CD14-positive monocyte (primary cell): ENCODE measurements at regions not wholly inside any gene's neighbourhood (a gene's known extent, or its start where the extent isn't known, plus 50 kb on each side); places are given as distances from the start of the nearest gene placed in this dataset.

ENCODE experiments used
- DNase-seq, 3 donors: peaks; one replicate each; pipeline ENCODE4 v3.0.0-alpha.2; 2011 to 2022
- H2AFZ ChIP-seq: 2 replicates; pipeline ENCODE4 v1.6.0; 2012; ENCODE audit warnings: mild to moderate bottlenecking, low read depth, low read length, inconsistent platforms; ENCODE audit not compliant: insufficient read depth, poor library complexity, severe bottlenecking
- H3K27ac ChIP-seq, 2 donors: 1 replicate in 1 of 2; 2 replicates in 1 of 2; pipeline ENCODE4 v1.5.1; 2012 to 2013; ENCODE audit warnings: low read length in 2 of 2, control low read depth in 1 of 2, inconsistent platforms in 1 of 2, low read depth in 1 of 2, mild to moderate bottlenecking in 1 of 2
- H3K27me3 ChIP-seq, 2 donors: one replicate each; pipeline versions ENCODE4 v1.6.0 to v1.6.1; 2011 to 2013; ENCODE audit warnings: low read length in 2 of 2; ENCODE audit not compliant: control insufficient read depth in 2 of 2, insufficient read depth in 2 of 2
- H3K36me3 ChIP-seq, 2 donors: replicated peaks in 1 of 2; 1 replicate in 1 of 2; 2 replicates in 1 of 2; pipeline versions ENCODE4 v1.5.1 to v1.6.1; 2012 to 2013; ENCODE audit warnings: low read length in 2 of 2, control low read depth in 1 of 2, inconsistent platforms in 1 of 2, mild to moderate bottlenecking in 1 of 2; ENCODE audit not compliant: insufficient read depth in 2 of 2, control insufficient read depth in 1 of 2
- H3K4me1 ChIP-seq, 2 donors: 1 replicate in 1 of 2; 2 replicates in 1 of 2; pipeline versions ENCODE4 v1.5.1 to v1.6.1; 2012 to 2013; ENCODE audit warnings: low read length in 2 of 2, control low read depth in 1 of 2, inconsistent platforms in 1 of 2, mild to moderate bottlenecking in 1 of 2, moderate library complexity in 1 of 2; ENCODE audit not compliant: insufficient read depth in 2 of 2, control insufficient read depth in 1 of 2
- H3K4me2 ChIP-seq: replicated peaks from 2 replicates; pipeline ENCODE3; 2012; ENCODE audit warnings: low read length, moderate library complexity, mild to moderate bottlenecking; ENCODE audit not compliant: poor library complexity, severe bottlenecking; ENCODE audit errors: extremely low read depth
- H3K4me3 ChIP-seq, 3 experiments: fragments of 200-600 bp in 1 of 3; sonication (generic) in 1 of 3; replicated peaks in 1 of 3; 1 replicate in 2 of 3; 2 replicates in 1 of 3; pipeline ENCODE4 v1.5.1; 2011 to 2013; ENCODE audit warnings: low read length in 3 of 3, mild to moderate bottlenecking in 3 of 3, control low read depth in 2 of 3, low read depth in 2 of 3, inconsistent platforms in 1 of 3, moderate library complexity in 1 of 3
- H3K79me2 ChIP-seq: 2 replicates; pipeline ENCODE4 v1.6.0; 2012; ENCODE audit warnings: mild to moderate bottlenecking, control low read depth, inconsistent platforms, low read length, moderate library complexity; ENCODE audit not compliant: insufficient read depth
- H3K9ac ChIP-seq: 2 replicates; pipeline ENCODE4 v1.6.0; 2017; ENCODE audit warnings: low read length, mild to moderate bottlenecking; ENCODE audit not compliant: insufficient read depth, poor library complexity, severe bottlenecking
- H3K9me3 ChIP-seq, 2 donors: replicated peaks in 1 of 2; 1 replicate in 1 of 2; 2 replicates in 1 of 2; pipeline versions ENCODE4 v1.5.1 to v1.6.1; 2012 to 2013; ENCODE audit warnings: low read length in 2 of 2, control low read depth in 1 of 2; ENCODE audit not compliant: control insufficient read depth in 1 of 2, insufficient read depth in 1 of 2
- H4K20me1 ChIP-seq: 2 replicates; pipeline ENCODE4 v1.6.0; 2012; ENCODE audit warnings: mild to moderate bottlenecking, low read length, control low read depth, moderate library complexity; ENCODE audit not compliant: insufficient read depth
- H3K27ac Mint-ChIP-seq, 7 donors: one replicate each; pipeline ENCODE4 v1.8.0; 2020; ENCODE audit warnings: mild to moderate bottlenecking in 7 of 7, mixed read lengths in 7 of 7, moderate library complexity in 6 of 7, inconsistent platforms in 2 of 7
- H3K27me3 Mint-ChIP-seq, 3 donors: one replicate each; pipeline ENCODE4 v1.8.0; 2021 to 2022; ENCODE audit warnings: low read depth in 3 of 3, mild to moderate bottlenecking in 3 of 3, mixed read lengths in 3 of 3, moderate library complexity in 3 of 3, inconsistent platforms in 1 of 3
- H3K36me3 Mint-ChIP-seq, 2 donors: one replicate each; pipeline ENCODE4 v1.8.0; 2020; ENCODE audit warnings: mixed read lengths in 2 of 2, inconsistent platforms in 1 of 2, mild to moderate bottlenecking in 1 of 2
- H3K4me1 Mint-ChIP-seq: one replicate; pipeline ENCODE4 v1.8.0; 2020; ENCODE audit warnings: mild to moderate bottlenecking, mixed read lengths
- H3K4me3 Mint-ChIP-seq, 2 donors: one replicate each; pipeline ENCODE4 v1.8.0; 2020; ENCODE audit warnings: mild to moderate bottlenecking in 2 of 2, mixed read lengths in 2 of 2, moderate library complexity in 1 of 2
- H3K9me3 Mint-ChIP-seq, 7 donors: one replicate each; pipeline ENCODE4 v1.8.0; 2020 to 2022; ENCODE audit warnings: mixed read lengths in 7 of 7, mild to moderate bottlenecking in 6 of 7, moderate library complexity in 6 of 7, inconsistent platforms in 2 of 7
- CTCF ChIP-seq: fragments of 200-600 bp; IDR thresholded peaks from one replicate; pipeline ENCODE4 v1.8.0; 2022; ENCODE audit warnings: antibody characterized with exemption, mild to moderate bottlenecking
- WGBS: methylation state at CpG from one replicate; pipeline ENCODE4 v1.1.5; 2013; ENCODE audit warnings: missing lambda C conversion rate; ENCODE audit not compliant: insufficient coverage; 5-methylcytosine and 5-hydroxymethylcytosine counted together
- intact Hi-C, 2 donors: fragments of 100-400 bp; cut with micrococcal nuclease; formaldehyde crosslinking; loops; one replicate each; pipeline versions ENCODE4 v1.15.0 to v1.15.1; 2023

GRCh38 chr20:1788044-1788443 is 107.2 kb upstream of the SIRPA start:
- 80% methylated on average over 4 of the region's 4 CpGs for WGBS
- Histone ChIP-seq H3K9ac (no peak overlapping the region), H4K20me1 (peaks cover 31% of the 10 kb centered on the region), H3K27ac (no peak overlapping the region), H3K27me3 (peaks cover 28 to 31% of the 10 kb centered on the region in 2 donors), H3K4me2 (no peak overlapping the region), H3K4me3 (no peak overlapping the region), H3K4me1 (peaks cover 23 to 38% of the 10 kb centered on the region in 2 donors), H3K9me3 (no peaks in the 10 kb centered on the region), H3K79me2 (no peaks in the 10 kb centered on the region), H3K36me3 (no peaks in the 10 kb centered on the region), H2AFZ (no peak overlapping the region)
- peaks cover 25 to 41% (median 40%) of the 10 kb centered on the region in 3 donors for H3K27me3 Mint-ChIP-seq
- no peak overlapping the region for H3K27ac Mint-ChIP-seq
- peaks cover 0 to 3% of the 10 kb centered on the region in 2 donors for H3K36me3 Mint-ChIP-seq
- peaks cover 0 to 5% (median 2%) of the 10 kb centered on the region in 7 donors for H3K9me3 Mint-ChIP-seq
- intact Hi-C loops = no loop called here
- peak overlapping the region in 1 of 2 donors; percentile 28 for H3K4me3 Mint-ChIP-seq
- no peak for TF ChIP-seq CTCF
- DNase-seq = peak in 1 of 3 donors; percentile 26
- H3K4me1 Mint-ChIP-seq = peaks cover 40% of the 10 kb centered on the region

- H3K27me3 Mint-ChIP-seq = peaks cover 25 to 45% (median 43%) of the 10 kb centered on the region in 3 donors
- H4K20me1 ChIP-seq = peaks cover 31% of the 10 kb centered on the region
- DNase-seq = no peak
- H3K79me2 ChIP-seq = no peaks in the 10 kb centered on the region
- H3K27me3 ChIP-seq = peaks cover 28 to 31% of the 10 kb centered on the region in 2 donors
- no peak overlapping the region for H3K27ac ChIP-seq
- no peak overlapping the region for H3K4me2 ChIP-seq
- no peak for TF ChIP-seq CTCF
- H3K36me3 Mint-ChIP-seq = peaks cover 0 to 3% of the 10 kb centered on the region in 2 donors
- peak overlapping the region in 1 of 7 donors; percentile 54 for H3K27ac Mint-ChIP-seq
- H2AFZ ChIP-seq = no peak overlapping the region
- H3K4me3 Mint-ChIP-seq = peak overlapping the region in 1 of 2 donors; percentile 60
- H3K36me3 ChIP-seq = no peaks in the 10 kb centered on the region
- intact Hi-C loops = no loop called here
- H3K9me3 Mint-ChIP-seq = peaks cover 0 to 2% (median 0%) of the 10 kb centered on the region in 7 donors
- peaks cover 42% of the 10 kb centered on the region for H3K4me1 Mint-ChIP-seq
- H3K9ac ChIP-seq = no peak overlapping the region
- no peak overlapping the region for H3K4me3 ChIP-seq
- H3K9me3 ChIP-seq = no peaks in the 10 kb centered on the region
- peaks cover 23 to 38% of the 10 kb centered on the region in 2 donors for H3K4me1 ChIP-seq
- 20% methylated on average over 4 of the region's 6 CpGs for WGBS
Measured at GRCh38 chr20:1786486-1786885, 108.7 kb upstream of the SIRPA start.
